Cerebellar cortex (tissue), 1 donor: ENCODE measurements at regions not wholly inside any gene's neighbourhood (a gene's known extent, or its start where the extent isn't known, plus 50 kb on each side); places are given as distances from the start of the nearest gene placed in this dataset.
"Not testable (repeated sequence)": the region's sequence is repeated elsewhere in the genome, so short reads cannot be mapped to it uniquely, and the experiment has no call there.

Experiments used
- DNase-seq: peaks from one replicate; pipeline ENCODE4 v3.0.0-alpha.2; 2015; ENCODE audit warnings: low spot score

DNA sequence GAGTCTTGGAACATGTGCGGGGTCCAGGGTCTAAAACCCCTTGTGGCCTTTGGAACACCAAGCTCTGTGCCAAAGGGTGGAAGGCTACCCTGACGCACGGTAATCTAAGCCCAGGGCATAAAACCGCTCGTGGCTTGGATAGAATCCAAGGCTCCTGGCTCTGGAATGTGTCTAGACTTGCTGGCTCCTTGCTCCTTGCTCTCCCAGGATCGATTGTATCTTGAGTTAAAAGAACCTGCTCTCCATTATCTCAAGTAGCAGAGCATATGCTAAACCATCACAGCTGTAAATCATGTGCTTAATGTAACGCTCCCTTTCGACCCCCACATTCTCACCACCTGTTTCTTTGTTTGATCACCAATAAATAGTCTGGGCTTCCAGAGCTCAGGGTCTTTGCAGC is 50.3 kb downstream of the TLCD4 start:
- DNase-seq = not testable (repeated sequence)

DNA sequence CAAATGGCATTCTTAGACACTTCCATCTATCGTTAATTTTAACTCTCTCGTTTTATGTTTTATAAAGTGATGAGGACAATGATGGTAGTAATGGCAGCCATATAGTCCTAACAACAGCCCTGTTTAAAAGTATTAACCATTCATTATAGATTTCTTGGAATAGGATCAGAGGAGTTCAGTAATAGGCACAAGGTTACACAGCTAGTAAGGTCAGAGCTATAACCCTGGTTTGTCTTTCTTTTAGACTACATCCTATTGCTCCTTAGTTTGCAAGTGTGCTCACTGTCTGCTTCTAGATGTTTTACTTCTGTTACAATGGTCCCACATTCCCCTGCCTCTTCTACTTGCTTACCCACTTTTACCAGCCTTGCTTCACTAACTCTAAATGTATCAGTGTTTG is 50.9 kb downstream of the TLCD4 start:
- DNase-seq = no peak

DNA sequence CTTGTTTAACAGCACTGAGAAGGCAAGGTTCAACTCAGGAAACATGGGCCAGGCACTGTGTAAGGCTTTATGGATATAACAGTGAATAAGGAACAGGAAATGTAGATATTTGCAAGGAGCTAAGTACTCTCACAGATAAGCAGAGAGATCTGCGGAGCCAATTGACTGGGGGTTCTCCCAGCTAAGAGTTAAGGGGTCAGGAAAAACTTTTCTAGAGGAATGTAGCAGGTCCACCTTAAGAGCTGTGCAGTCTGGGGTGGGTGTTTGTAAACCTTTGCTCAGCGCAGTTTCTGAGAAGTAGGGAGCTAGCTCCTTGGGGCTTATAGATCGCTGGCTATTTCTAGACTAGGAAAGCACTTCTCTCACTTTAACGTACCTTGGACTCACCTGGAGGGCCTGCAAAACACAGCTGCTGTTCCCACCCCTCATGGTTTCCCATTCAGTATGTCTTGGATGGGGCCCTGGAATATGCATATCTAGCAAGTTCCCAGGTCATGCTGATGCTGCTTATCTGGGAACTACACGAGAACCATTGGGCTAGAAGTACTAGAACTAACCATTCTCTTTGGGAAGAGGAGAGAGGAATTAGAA is 51.7 kb downstream of the TLCD4 start:
- DNase-seq = no peak

DNA sequence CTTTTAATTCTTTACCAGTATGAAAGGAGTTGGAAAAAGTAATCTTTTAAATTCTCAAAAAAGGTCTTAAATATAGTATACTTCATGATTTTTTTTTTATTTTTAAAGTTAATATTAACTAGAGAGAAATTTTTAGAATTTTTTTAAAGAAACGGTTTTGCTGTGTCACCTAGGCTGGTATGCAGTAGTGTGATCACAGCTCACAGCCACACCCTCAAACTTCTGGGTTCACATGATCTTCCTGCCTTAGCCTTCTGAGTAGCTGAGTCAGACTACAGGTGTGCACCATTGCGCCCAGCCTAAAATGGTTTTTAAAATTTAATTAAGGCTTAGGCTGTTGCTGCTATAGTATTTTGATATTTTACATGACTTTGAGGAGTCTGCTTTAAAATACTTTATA is 52.4 kb downstream of the TLCD4 start:
- no peak for DNase-seq

DNA sequence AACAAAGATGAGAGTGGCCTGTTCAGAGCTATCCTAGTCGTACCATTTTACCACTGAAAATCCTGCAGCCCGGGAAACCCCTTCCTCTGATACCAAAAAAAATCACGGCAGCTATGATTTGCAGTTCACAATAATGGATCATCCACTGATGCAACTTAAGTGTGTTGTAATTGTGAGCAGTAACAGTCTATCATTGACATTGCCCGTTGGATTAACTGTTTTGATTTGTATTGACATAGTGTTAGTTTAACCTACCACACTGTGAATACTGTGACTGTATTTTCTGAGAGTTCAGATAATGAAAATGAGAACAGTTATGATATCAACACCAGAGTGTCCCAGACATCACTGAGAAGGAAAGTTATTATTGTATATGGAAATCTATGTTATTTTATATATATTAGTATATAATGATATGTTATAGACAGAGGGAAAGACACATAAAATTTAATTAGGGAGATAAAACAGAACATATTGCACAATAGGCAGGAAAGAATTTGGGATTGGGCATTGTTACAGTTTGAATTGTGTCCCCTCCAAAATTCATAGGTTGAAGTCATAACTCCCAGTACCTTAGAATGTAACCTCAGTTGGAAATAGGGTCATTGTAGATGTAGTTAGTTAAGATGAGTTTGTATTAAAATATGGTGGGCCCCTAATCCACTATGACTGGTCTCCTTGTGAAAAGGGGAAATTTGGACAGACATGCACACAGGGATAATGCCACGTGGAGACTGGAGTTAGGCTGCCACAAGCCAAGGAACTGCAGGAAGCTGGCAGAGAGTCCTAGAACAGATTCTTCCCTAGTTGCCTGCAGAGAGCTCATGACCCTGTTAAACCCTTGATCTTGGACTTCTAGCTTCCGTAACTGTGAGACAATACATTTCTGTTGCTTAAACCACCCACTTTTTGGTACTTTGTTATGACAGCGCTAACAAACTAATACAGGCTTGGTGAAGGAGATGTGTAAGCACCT is 54.4 kb downstream of the TLCD4 start:
- DNase-seq = peak; percentile 93

DNA sequence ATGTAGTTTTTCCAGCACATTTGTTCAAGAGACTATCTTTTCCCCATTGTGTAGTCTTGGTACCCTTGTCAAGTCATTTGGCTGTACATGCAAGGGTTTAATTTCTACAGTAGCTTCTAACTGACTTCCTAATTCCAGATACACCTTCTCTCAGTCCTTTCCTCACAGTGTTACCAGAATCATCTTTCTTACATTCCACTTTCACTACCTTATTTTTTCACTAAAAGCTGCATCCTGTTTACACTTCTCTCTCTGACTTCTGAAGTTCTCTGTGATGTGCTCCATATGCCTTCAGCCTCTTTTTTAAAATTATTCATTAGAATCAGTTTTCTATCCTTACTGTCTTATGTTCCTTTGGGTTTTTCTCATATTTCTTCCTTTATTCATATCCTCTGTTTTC is 57.1 kb upstream of the RWDD3 start:
- DNase-seq = no peak

DNA sequence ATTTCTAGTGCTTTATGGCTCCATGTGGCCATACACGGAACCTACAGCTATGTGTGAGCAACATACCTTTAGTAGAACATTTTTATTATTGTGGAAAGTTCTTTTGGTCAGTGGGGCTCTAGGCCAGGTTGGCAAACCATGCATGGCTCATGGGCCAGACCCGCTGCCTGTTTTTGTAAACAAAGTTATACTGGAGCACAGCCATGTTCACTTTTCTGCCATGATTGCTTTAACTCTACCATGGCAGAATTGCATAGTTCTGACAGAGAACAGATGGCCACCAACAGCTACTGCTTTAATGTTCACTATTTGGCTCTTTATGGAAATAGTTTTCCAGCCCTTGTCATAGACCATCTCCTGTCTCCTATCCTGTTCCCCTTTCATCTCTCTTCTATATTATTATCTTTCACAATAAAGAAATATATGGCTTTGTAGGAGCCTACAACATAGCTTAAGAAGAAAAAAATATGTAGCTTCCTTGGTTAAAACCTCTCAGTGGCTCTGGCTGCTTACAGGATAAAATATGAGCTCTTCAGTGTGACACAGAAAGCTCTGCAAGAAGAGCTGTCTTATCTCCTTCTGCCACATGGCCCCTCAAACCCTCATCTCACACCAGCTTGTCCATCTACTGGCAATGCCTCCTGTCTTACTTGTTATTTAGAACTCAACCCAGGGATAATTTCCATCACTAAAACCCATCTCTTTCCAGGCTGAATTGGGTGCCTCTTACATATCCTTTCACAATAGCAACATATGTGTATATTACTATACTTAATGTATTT is 54.6 kb upstream of the RWDD3 start:
- peak; percentile 79 for DNase-seq

DNA sequence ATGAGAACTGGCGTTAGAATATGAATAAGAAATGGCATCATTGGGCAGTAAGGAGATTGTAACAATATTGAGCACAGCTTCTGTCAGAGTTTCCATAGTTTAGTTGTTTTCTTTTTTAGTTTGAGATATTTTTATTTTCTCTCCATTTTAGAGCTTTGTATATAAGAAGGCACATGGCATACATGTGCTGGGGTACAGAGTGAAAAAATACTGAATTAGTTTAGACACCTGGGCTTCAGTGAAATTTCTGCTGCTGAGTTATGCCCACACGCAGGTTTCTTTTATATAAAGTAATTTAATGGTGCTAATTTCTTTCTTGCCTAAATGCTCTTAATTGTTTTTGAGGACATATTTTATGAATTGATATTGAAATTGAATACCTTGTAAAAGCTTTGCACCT is 53.6 kb upstream of the RWDD3 start:
- no peak for DNase-seq

DNA sequence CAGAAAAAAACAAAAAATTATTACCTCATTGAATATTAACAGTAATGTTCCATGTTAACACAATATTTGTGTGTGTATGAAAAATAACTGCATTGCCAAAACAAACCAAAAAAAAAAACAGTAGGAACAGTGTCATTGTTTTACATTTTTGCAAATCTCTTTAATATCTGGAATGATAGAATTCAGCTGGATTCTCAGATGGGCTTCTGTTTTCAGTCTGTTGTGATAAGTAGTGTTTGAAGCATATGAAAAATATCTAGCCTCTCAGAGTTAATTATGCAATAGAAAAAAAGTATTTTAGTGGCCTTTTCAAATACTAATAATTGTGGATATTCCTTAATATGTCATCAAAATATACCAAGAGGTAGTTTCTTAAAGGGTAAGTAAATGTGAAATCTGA is 52.9 kb upstream of the RWDD3 start:
- DNase-seq = no peak

DNA sequence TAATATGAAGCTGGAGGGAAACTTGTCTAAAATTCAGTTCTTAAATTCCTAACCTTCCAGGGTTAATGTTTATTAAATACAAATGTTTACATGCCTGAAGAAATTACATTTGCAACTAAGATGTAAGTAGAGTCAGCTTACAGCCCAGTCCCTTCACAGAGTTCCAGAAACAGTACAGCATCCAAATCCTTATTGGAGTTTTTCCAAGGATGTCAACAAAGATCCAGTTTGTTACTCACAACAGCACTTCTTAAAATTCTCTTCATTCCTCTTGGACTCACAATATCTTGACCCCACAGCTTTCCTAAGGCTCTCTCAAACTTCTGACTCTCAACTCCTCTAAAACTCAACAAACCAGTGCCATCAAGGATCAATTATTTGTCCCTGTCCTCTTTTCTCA is 50.1 kb upstream of the RWDD3 start:
- DNase-seq = no peak
